OCI-LY1 (cell line): ENCODE measurements at regions not wholly inside any gene's neighbourhood (a gene's known extent, or its start where the extent isn't known, plus 50 kb on each side); places are given as distances from the start of the nearest gene placed in this dataset.

Experiments used
- H2AFZ ChIP-seq: fragments of 200-600 bp; sonication (generic), shearing (Covaris generic); 2 replicates; pipeline ENCODE4 v1.6.0; 2014; ENCODE audit warnings: antibody characterized with exemption, mild to moderate bottlenecking, low read length
- H3F3A ChIP-seq: fragments of 200-600 bp; sonication (generic), shearing (Covaris generic); 2 replicates; pipeline ENCODE4 v1.6.0; 2014; ENCODE audit warnings: mild to moderate bottlenecking, antibody characterized with exemption, low read length, moderate library complexity; ENCODE audit not compliant: insufficient read depth
- H3K27ac ChIP-seq: fragments of 200-600 bp; sonication (generic); 2 replicates; pipeline ENCODE4 v1.5.1; 2014; ENCODE audit warnings: low read length, mixed run types, mild to moderate bottlenecking, low read depth; ENCODE audit not compliant: poor library complexity, severe bottlenecking
- H3K27me3 ChIP-seq: fragments of 200-600 bp; sonication (generic); 2 replicates; pipeline ENCODE4 v1.6.0; 2014; ENCODE audit warnings: antibody characterized with exemption, mild to moderate bottlenecking, low read length, moderate library complexity; ENCODE audit not compliant: insufficient read depth
- H3K36me3 ChIP-seq: fragments of 200-600 bp; sonication (generic); 2 replicates; pipeline ENCODE4 v1.6.1; 2014; ENCODE audit warnings: mild to moderate bottlenecking, antibody characterized with exemption, low read length, moderate library complexity, mixed read lengths; ENCODE audit not compliant: insufficient read depth
- H3K4me1 ChIP-seq: fragments of 200-600 bp; sonication (generic); 2 replicates; pipeline ENCODE4 v1.5.1; 2014; ENCODE audit warnings: mild to moderate bottlenecking, low read length, moderate library complexity; ENCODE audit not compliant: insufficient read depth, severe bottlenecking
- H3K4me2 ChIP-seq: fragments of 200-600 bp; sonication (generic), shearing (Covaris generic); 2 replicates; pipeline ENCODE4 v1.6.1; 2014; ENCODE audit warnings: low read length
- H3K4me3 ChIP-seq: fragments of 200-600 bp; sonication (generic); 2 replicates; pipeline ENCODE4 v1.5.1; 2014; ENCODE audit warnings: low read length, low read depth, mild to moderate bottlenecking, mixed read lengths; ENCODE audit not compliant: poor library complexity, severe bottlenecking
- H3K79me2 ChIP-seq: fragments of 200-600 bp; shearing (Covaris generic); 2 replicates; pipeline ENCODE4 v1.6.1; 2016; ENCODE audit warnings: mixed run types, low read length, mixed read lengths; ENCODE audit not compliant: insufficient read depth
- H3K9ac ChIP-seq: fragments of 200-600 bp; sonication (generic), shearing (Covaris generic); 2 replicates; pipeline ENCODE4 v1.6.1; 2014; ENCODE audit warnings: mild to moderate bottlenecking, low read length, mixed read lengths
- H3K9me2 ChIP-seq: fragments of 200-600 bp; sonication (generic), shearing (Covaris generic); 2 replicates; pipeline ENCODE4 v1.6.1; 2014; ENCODE audit warnings: low read depth, mild to moderate bottlenecking, low read length, mixed read lengths
- H3K9me3 ChIP-seq: fragments of 200-600 bp; shearing (Covaris generic); 2 replicates; pipeline ENCODE4 v1.6.1; 2014; ENCODE audit warnings: low read length, mixed read lengths
- H4K20me1 ChIP-seq: fragments of 200-600 bp; sonication (generic), shearing (Covaris generic); 2 replicates; pipeline ENCODE4 v1.6.0; 2016; ENCODE audit warnings: mild to moderate bottlenecking, low read length; ENCODE audit not compliant: insufficient read depth
- CTCF ChIP-seq: fragments of 200-600 bp; sonication (generic), shearing (Covaris generic); IDR thresholded peaks from 2 replicates; pipeline ENCODE4 v1.5.1; 2017; ENCODE audit warnings: mild to moderate bottlenecking, antibody characterized with exemption, low read length, moderate library complexity, mixed read lengths
- EZH2 ChIP-seq: fragments of 200-600 bp; sonication (generic), shearing (Covaris generic); IDR thresholded peaks from 2 replicates; pipeline ENCODE4 v1.8.0; 2017; ENCODE audit warnings: borderline replicate concordance, mixed run types, mild to moderate bottlenecking, antibody characterized with exemption, low read length, moderate library complexity, mixed read lengths

DNA sequence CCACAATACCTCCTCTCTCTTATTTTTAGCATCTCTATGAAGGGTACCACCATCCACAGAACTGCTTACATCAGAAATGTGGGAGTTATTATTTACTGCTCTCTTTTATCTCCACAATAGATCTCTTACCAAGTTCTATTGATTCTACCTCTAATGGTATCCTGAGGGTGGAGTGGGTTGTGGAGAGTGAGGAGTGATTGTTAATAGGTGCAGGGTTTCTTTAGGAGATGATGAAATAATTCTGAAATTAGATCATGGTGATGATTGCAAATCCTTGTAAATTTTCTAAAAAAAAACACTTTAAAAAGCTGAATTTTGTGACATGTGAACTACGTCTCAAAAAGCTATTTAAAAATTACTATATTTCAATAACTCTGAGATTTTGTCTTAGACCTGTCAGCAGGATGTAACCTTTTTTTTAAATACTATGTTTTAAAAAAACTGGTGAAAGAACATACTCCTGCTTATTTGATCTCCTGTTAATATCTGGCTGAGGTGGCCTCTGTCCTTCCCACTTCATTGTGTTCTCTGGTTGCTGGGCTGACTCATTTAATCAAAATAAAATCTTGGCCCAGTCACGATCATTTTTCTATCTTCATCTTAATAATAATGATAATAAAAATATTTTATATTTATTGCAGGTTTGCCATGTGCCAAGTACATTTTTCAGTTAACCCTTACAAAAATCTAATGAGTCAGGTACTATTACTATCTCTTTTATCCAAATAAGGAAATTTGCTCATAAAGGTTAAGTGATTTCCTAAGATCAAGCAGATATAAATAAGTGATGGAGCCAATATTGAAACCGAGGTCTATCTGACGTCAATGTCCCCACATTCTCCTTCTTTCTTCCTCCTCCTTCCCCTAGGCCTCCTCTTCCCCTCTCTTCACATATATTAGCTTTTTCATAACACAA, 73.5 kb downstream of the GLUD2 start:
- no peaks in the 10 kb centered on the region for H3K9me3 ChIP-seq
- H3K79me2 ChIP-seq, result no peaks in the 10 kb centered on the region
- H3F3A ChIP-seq, result no peaks in the 10 kb centered on the region
- H3K27ac ChIP-seq, result no peak overlapping the region
- no peaks in the 10 kb centered on the region for H3K27me3 ChIP-seq
- H3K9ac ChIP-seq, result no peak overlapping the region
- H2AFZ ChIP-seq, result no peak overlapping the region
- no peaks in the 10 kb centered on the region for H3K36me3 ChIP-seq
- no peaks in the 10 kb centered on the region for H3K4me1 ChIP-seq
- no peaks in the 10 kb centered on the region for H4K20me1 ChIP-seq
- H3K4me2 ChIP-seq, result no peak overlapping the region
- TF ChIP-seq EZH2, result no peak
- TF ChIP-seq CTCF, result no peak
- no peaks in the 10 kb centered on the region for H3K9me2 ChIP-seq
- H3K4me3 ChIP-seq, result no peak overlapping the region

- Histone ChIP-seq H3F3A (no peaks in the 10 kb centered on the region), H3K9me3 (no peaks in the 10 kb centered on the region), H3K4me1 (no peaks in the 10 kb centered on the region), H3K4me3 (no peak overlapping the region), H3K27me3 (no peaks in the 10 kb centered on the region), H3K4me2 (no peak overlapping the region), H3K27ac (no peak overlapping the region), H2AFZ (no peak overlapping the region), H3K9me2 (no peaks in the 10 kb centered on the region), H3K9ac (no peak overlapping the region), H3K36me3 (no peaks in the 10 kb centered on the region), H4K20me1 (no peaks in the 10 kb centered on the region), H3K79me2 (no peaks in the 10 kb centered on the region)
- TF ChIP-seq CTCF, result no peak
- no peak for TF ChIP-seq EZH2
Observed at GRCh38 chrX:121122332-121122731, 74.9 kb downstream of the GLUD2 start.

DNA sequence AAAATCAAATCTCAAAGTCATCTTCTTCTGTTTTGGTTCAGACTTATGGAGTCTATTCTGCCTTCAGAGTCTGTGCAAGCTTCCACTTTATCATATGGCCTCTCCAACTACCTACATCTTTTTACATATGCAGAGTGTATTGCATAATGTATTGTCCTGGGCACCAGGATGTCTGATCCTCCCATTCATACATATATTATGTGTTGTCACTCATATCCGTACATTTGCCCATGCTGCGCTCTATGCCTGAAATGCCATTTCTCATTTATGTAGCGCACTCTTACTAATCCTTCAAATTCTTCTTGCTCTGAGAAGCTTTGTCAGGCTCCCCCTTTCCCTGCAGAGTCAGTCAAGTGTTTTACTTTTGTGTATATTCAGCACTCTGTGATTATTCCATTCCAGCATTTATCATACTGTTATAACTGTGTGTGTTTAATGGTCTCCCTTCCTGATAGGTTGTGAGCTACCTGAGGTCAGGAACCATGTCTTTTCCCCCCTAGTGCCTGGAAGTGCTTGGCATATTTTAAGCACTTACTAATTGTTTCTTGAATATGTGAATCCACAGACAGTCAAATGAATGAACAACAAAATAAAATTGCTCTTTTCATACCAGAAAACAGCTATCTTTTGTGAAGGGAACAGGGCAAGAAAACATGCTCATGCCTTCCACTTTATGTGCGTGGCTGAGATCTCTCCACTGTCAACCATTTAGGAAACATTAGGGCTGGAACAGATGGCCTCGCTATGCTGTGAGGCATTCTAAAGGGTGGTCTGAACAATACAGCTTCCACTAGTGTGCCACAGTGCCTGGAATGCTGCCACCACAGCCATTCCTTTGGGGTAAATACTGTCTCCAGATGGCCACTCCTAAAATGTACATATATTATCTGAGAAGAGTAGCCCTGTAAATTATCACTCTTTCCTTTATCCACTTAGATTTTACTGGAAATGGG, 81.8 kb downstream of the GLUD2 start:
- no peak overlapping the region for H2AFZ ChIP-seq
- H3K9me2 ChIP-seq, result no peaks in the 10 kb centered on the region
- no peaks in the 10 kb centered on the region for H3K27me3 ChIP-seq
- no peaks in the 10 kb centered on the region for H4K20me1 ChIP-seq
- no peaks in the 10 kb centered on the region for H3K4me1 ChIP-seq
- H3K79me2 ChIP-seq, result no peaks in the 10 kb centered on the region
- no peak overlapping the region for H3K4me3 ChIP-seq
- no peak overlapping the region for H3K27ac ChIP-seq
- no peak overlapping the region for H3K9ac ChIP-seq
- no peaks in the 10 kb centered on the region for H3F3A ChIP-seq
- no peaks in the 10 kb centered on the region for H3K36me3 ChIP-seq
- H3K4me2 ChIP-seq, result no peak overlapping the region
- H3K9me3 ChIP-seq, result no peaks in the 10 kb centered on the region
- TF ChIP-seq EZH2, result no peak
- TF ChIP-seq CTCF, result no peak
